GM06990 (cell line): ENCODE measurements at regions not wholly inside any gene's neighbourhood (a gene's known extent, or its start where the extent isn't known, plus 50 kb on each side); places are given as distances from the start of the nearest gene placed in this dataset.
"Not testable (repeated sequence)": the region's sequence is repeated elsewhere in the genome, so short reads cannot be mapped to it uniquely, and the experiment has no call there.

Experiments
- DNase-seq: peaks from one replicate; pipeline ENCODE4 v3.0.0-alpha.2; 2011; ENCODE audit not compliant: insufficient read length; ENCODE audit errors: extremely low read depth
- H3K27me3 ChIP-seq: replicated peaks from 2 replicates; pipeline ENCODE4 v1.6.0; 2011; ENCODE audit warnings: low read length; ENCODE audit not compliant: control insufficient read depth, insufficient read depth
- H3K36me3 ChIP-seq: 2 replicates; pipeline ENCODE4 v1.5.1; 2011; ENCODE audit warnings: low read length; ENCODE audit not compliant: control insufficient read depth, insufficient read depth
- H3K4me3 ChIP-seq: replicated peaks from 2 replicates; pipeline ENCODE4 v1.5.1; 2011; ENCODE audit warnings: low read depth, mild to moderate bottlenecking, control low read depth, low read length
- CTCF ChIP-seq: IDR thresholded peaks from 2 replicates; pipeline ENCODE4 v1.5.1; 2011; ENCODE audit warnings: low read length, control low read depth, mild to moderate bottlenecking, inconsistent platforms; ENCODE audit not compliant: insufficient read depth, poor library complexity, severe bottlenecking

- H3K36me3 ChIP-seq = no peaks in the 10 kb centered on the region
- H3K4me3 ChIP-seq = no peak overlapping the region
- no peaks in the 10 kb centered on the region for H3K27me3 ChIP-seq
- no peak for TF ChIP-seq CTCF
- no peak for DNase-seq
Measured at GRCh38 chr12:131597333-131597732, 113.6 kb upstream of the SFSWAP start.

GRCh38 chr12:131598717-131599116 is 112.2 kb upstream of the SFSWAP start:
- no peak for TF ChIP-seq CTCF
- Histone ChIP-seq H3K36me3 (no peaks in the 10 kb centered on the region), H3K27me3 (no peaks in the 10 kb centered on the region), H3K4me3 (no peak overlapping the region)
- no peak for DNase-seq

- TF ChIP-seq CTCF = no peak
- no peak for DNase-seq
- no peaks in the 10 kb centered on the region for H3K27me3 ChIP-seq
Measured at GRCh38 chr12:131599190-131600159, 111.4 kb upstream of the SFSWAP start.

GRCh38 chr12:131600160-131600532 is 110.7 kb upstream of the SFSWAP start:
- Histone ChIP-seq H3K36me3 (no peaks in the 10 kb centered on the region), H3K27me3 (no peaks in the 10 kb centered on the region), H3K4me3 (no peak overlapping the region)
- no peak for TF ChIP-seq CTCF
- no peak for DNase-seq

More at GRCh38 chr12:131599190-131600159, 111.4 kb upstream of the SFSWAP start:
- no peaks in the 10 kb centered on the region for H3K36me3 ChIP-seq
- no peak overlapping the region for H3K4me3 ChIP-seq

GRCh38 chr12:131601499-131601898 is 109.4 kb upstream of the SFSWAP start:
- not testable (repeated sequence) for H3K36me3 ChIP-seq, DNase-seq, H3K27me3 ChIP-seq, H3K4me3 ChIP-seq

- no peak for DNase-seq
- Histone ChIP-seq H3K4me3 (no peak overlapping the region), H3K27me3 (no peaks in the 10 kb centered on the region), H3K36me3 (no peaks in the 10 kb centered on the region)
- no peak for TF ChIP-seq CTCF
Measured at GRCh38 chr12:131603106-131603938, 107.6 kb upstream of the SFSWAP start.
